ENCODE measurements at regions not wholly inside any gene's neighbourhood (a gene's known extent, or its start where the extent isn't known, plus 50 kb on each side); places are given as distances from the start of the nearest gene placed in this dataset.

GRCh38 chr11:33590441-33590840 lies 110.2 kb downstream of the C11orf91 start:
- no peaks in the 10 kb centered on the region for H3K36me3 Mint-ChIP-seq (ENCODE audit: insufficient read depth, unreplicated experiment)
- no peak overlapping the region for H3K4me3 Mint-ChIP-seq (ENCODE audit: low read depth, unreplicated experiment)
- intact Hi-C loops (cut with micrococcal nuclease; ENCODE audit: unreplicated experiment), result no loop called here
- H3K4me1 Mint-ChIP-seq (ENCODE audit: low read depth, unreplicated experiment), result no peaks in the 10 kb centered on the region
- no peaks in the 10 kb centered on the region for H3K27me3 Mint-ChIP-seq (ENCODE audit: unreplicated experiment)
- no peaks in the 10 kb centered on the region for H3K9me3 Mint-ChIP-seq (ENCODE audit: low read depth, unreplicated experiment)
- no peak for TF ChIP-seq CTCF (IDR thresholded peaks at IDR 0.05; ENCODE audit: unreplicated experiment)
- no peak for DNase-seq
- CTCF ChIA-PET, result no interaction called here
- H3K27ac Mint-ChIP-seq (ENCODE audit: unreplicated experiment), result no peak overlapping the region
- BruUV-seq (replicated peaks), result no TSS peak

GRCh38 chr11:33588056-33588455 lies 112.6 kb downstream of the C11orf91 start:
- CTCF ChIA-PET, result interaction anchor here (0.6 kb wide), 1 partner anchor 747 kb away, joined by 3 read pairs; no protein-coding TSS in a partner anchor
- no peak for TF ChIP-seq CTCF (IDR thresholded peaks at IDR 0.05; ENCODE audit: unreplicated experiment)
- no peak overlapping the region for H3K27ac Mint-ChIP-seq (ENCODE audit: unreplicated experiment)
- no peak overlapping the region for H3K4me3 Mint-ChIP-seq (ENCODE audit: low read depth, unreplicated experiment)
- no peaks in the 10 kb centered on the region for H3K27me3 Mint-ChIP-seq (ENCODE audit: unreplicated experiment)
- intact Hi-C loops (cut with micrococcal nuclease; ENCODE audit: unreplicated experiment), result no loop called here
- no TSS peak for BruUV-seq (replicated peaks)
- DNase-seq, result no peak
- no peaks in the 10 kb centered on the region for H3K4me1 Mint-ChIP-seq (ENCODE audit: low read depth, unreplicated experiment)
- H3K9me3 Mint-ChIP-seq (ENCODE audit: low read depth, unreplicated experiment), result no peaks in the 10 kb centered on the region
- no peaks in the 10 kb centered on the region for H3K36me3 Mint-ChIP-seq (ENCODE audit: insufficient read depth, unreplicated experiment)

GRCh38 chr11:33585586-33586209 lies 114.9 kb downstream of the C11orf91 start:
- no TSS peak for BruUV-seq (replicated peaks)
- CTCF ChIA-PET, result no interaction called here
- intact Hi-C loops (cut with micrococcal nuclease; ENCODE audit: unreplicated experiment), result no loop called here
- Mint-ChIP-seq H3K4me3 (ENCODE audit: low read depth, unreplicated experiment) (no peak overlapping the region), H3K27me3 (ENCODE audit: unreplicated experiment) (no peaks in the 10 kb centered on the region), H3K36me3 (ENCODE audit: insufficient read depth, unreplicated experiment) (no peaks in the 10 kb centered on the region), H3K9me3 (ENCODE audit: low read depth, unreplicated experiment) (no peaks in the 10 kb centered on the region), H3K4me1 (ENCODE audit: low read depth, unreplicated experiment) (no peaks in the 10 kb centered on the region), H3K27ac (ENCODE audit: unreplicated experiment) (no peak overlapping the region)
- DNase-seq, result no peak
- TF ChIP-seq CTCF (IDR thresholded peaks at IDR 0.05; ENCODE audit: unreplicated experiment), result no peak

GRCh38 chr11:33582636-33583325 lies 117.8 kb downstream of the C11orf91 start:
- CTCF ChIA-PET, result interaction anchor here (0.8 kb wide), 1 partner anchor 63 kb away, joined by 4 read pairs; no protein-coding TSS in a partner anchor
- H3K27me3 Mint-ChIP-seq (ENCODE audit: unreplicated experiment), result no peaks in the 10 kb centered on the region
- H3K27ac Mint-ChIP-seq (ENCODE audit: unreplicated experiment), result no peak overlapping the region
- intact Hi-C loops (cut with micrococcal nuclease; ENCODE audit: unreplicated experiment), result no loop called here
- no peak for TF ChIP-seq CTCF (IDR thresholded peaks at IDR 0.05; ENCODE audit: unreplicated experiment)
- no TSS peak for BruUV-seq (replicated peaks)
- H3K36me3 Mint-ChIP-seq (ENCODE audit: insufficient read depth, unreplicated experiment), result no peaks in the 10 kb centered on the region
- no peak overlapping the region for H3K4me3 Mint-ChIP-seq (ENCODE audit: low read depth, unreplicated experiment)
- no peak for DNase-seq
- no peaks in the 10 kb centered on the region for H3K9me3 Mint-ChIP-seq (ENCODE audit: low read depth, unreplicated experiment)
- no peaks in the 10 kb centered on the region for H3K4me1 Mint-ChIP-seq (ENCODE audit: low read depth, unreplicated experiment)

Measured in Calu3 (cell line).